SK-N-SH (cell line): ENCODE measurements at regions not wholly inside any gene's neighbourhood (a gene's known extent, or its start where the extent isn't known, plus 50 kb on each side); places are given as distances from the start of the nearest gene placed in this dataset.

Source experiments
- CTCF ChIA-PET: fragments of 300-600, 350-600 bp; formaldehyde crosslinking; extraction: SDS; loops from one replicate; lab custom pipeline; 2021; lab: Yijun Ruan, JAX
- POLR2A ChIA-PET: fragments of 350-600 bp; sonication (Branson Sonifier 250); formaldehyde crosslinking; extraction: SDS; loops from one replicate; lab custom pipeline; 2020; ENCODE audit warnings: antibody characterized with exemption, inconsistent platforms; lab: Yijun Ruan, JAX
- DNase-seq: peaks from one replicate; pipeline ENCODE4 v3.0.0; 2012
- H2AFZ ChIP-seq: fragments of 200-600 bp; sonication (generic); 2 replicates; pipeline ENCODE4 v1.8.1; 2016; ENCODE audit warnings: antibody characterized with exemption, mild to moderate bottlenecking, low read depth
- H3F3A ChIP-seq: fragments of 200-600 bp; sonication (generic); replicated peaks from 2 replicates; pipeline ENCODE3; 2016; ENCODE audit warnings: antibody characterized with exemption, mild to moderate bottlenecking; ENCODE audit not compliant: insufficient read depth
- H3K27ac ChIP-seq, 2 experiments: fragments of 200-500 bp in 1 of 2; fragments of 200-600 bp in 1 of 2; sonication (Bioruptor generic) in 1 of 2; sonication (generic), shearing (Covaris generic) in 1 of 2; 2 replicates each; pipeline versions ENCODE4 v1.5.1 to v1.6.1; 2014 to 2016; ENCODE audit warnings: low read depth in 2 of 2, inconsistent platforms in 1 of 2, low read length in 1 of 2, mild to moderate bottlenecking in 1 of 2, mixed read lengths in 1 of 2
- H3K27me3 ChIP-seq: fragments of 200-600 bp; sonication (generic), shearing (Covaris generic); 2 replicates; pipeline ENCODE4 v1.6.1; 2016; ENCODE audit warnings: mixed run types; ENCODE audit not compliant: insufficient read depth
- H3K36me3 ChIP-seq, 2 experiments: fragments of 200-500 bp in 1 of 2; fragments of 200-600 bp in 1 of 2; sonication (Bioruptor generic) in 1 of 2; sonication (generic) in 1 of 2; replicated peaks in 1 of 2; 2 replicates each; pipeline versions ENCODE3 to v1.5.1; 2014 to 2016; ENCODE audit warnings: low read length in 1 of 2, mild to moderate bottlenecking in 1 of 2; ENCODE audit not compliant: insufficient read depth in 2 of 2, control insufficient read depth in 1 of 2
- H3K4me1 ChIP-seq, 2 experiments: fragments of 200-500 bp in 1 of 2; fragments of 200-600 bp in 1 of 2; sonication (Bioruptor generic) in 1 of 2; sonication (generic), shearing (Covaris generic) in 1 of 2; 2 replicates each; pipeline versions ENCODE4 v1.5.1 to v1.6.1; 2014 to 2016; ENCODE audit warnings: low read depth in 1 of 2, low read length in 1 of 2, mixed run types in 1 of 2; ENCODE audit not compliant: insufficient read depth in 2 of 2, control insufficient read depth in 1 of 2
- H3K4me2 ChIP-seq: fragments of 200-600 bp; sonication (generic), shearing (Covaris generic); 2 replicates; pipeline ENCODE4 v1.6.1; 2017; ENCODE audit warnings: mixed run types
- H3K4me3 ChIP-seq, 2 experiments: fragments of 200-500 bp in 1 of 2; fragments of 200-600 bp in 1 of 2; sonication (Bioruptor generic) in 1 of 2; sonication (generic), shearing (Covaris generic) in 1 of 2; 2 replicates each; pipeline versions ENCODE4 v1.5.1 to v1.8.1; 2014 to 2016; ENCODE audit warnings: low read depth in 2 of 2, inconsistent platforms in 1 of 2, low read length in 1 of 2, mild to moderate bottlenecking in 1 of 2, mixed read lengths in 1 of 2, moderate library complexity in 1 of 2
- H3K79me2 ChIP-seq: fragments of 200-600 bp; sonication (generic); 2 replicates; pipeline ENCODE4 v1.8.1; 2017; ENCODE audit warnings: mild to moderate bottlenecking; ENCODE audit not compliant: insufficient read depth
- H3K9ac ChIP-seq: fragments of 200-600 bp; sonication (generic); 2 replicates; pipeline ENCODE4 v1.6.1; 2017; ENCODE audit warnings: mixed run types
- H3K9me2 ChIP-seq: fragments of 200-600 bp; sonication (generic); 2 replicates; pipeline ENCODE4 v1.6.1; 2017; ENCODE audit warnings: mixed run types
- H3K9me3 ChIP-seq: fragments of 200-600 bp; sonication (generic); 2 replicates; pipeline ENCODE4 v1.6.1; 2017; ENCODE audit warnings: mixed run types, mild to moderate bottlenecking, moderate library complexity
- H4K20me1 ChIP-seq: fragments of 200-600 bp; sonication (generic); 2 replicates; pipeline ENCODE4 v1.6.1; 2017; ENCODE audit warnings: mild to moderate bottlenecking, mixed run types; ENCODE audit not compliant: insufficient read depth
- CHD2 ChIP-seq: fragments of 150-350 bp; IDR thresholded peaks from 2 replicates; pipeline ENCODE4 v1.6.1; 2018; ENCODE audit warnings: low read length; ENCODE audit not compliant: partially characterized antibody
- EP300 ChIP-seq, 2 experiments: IDR thresholded peaks; 2 replicates each; pipeline versions ENCODE4 v1.4.0 to v1.6.1; 2012; ENCODE audit warnings: borderline replicate concordance in 1 of 2, low read depth in 1 of 2, low read length in 1 of 2
- FOXJ3 ChIP-seq: sonication (generic); formaldehyde crosslinking; IDR thresholded peaks from 2 replicates; pipeline ENCODE4 v1.5.1; 2020; ENCODE audit warnings: mild to moderate bottlenecking, missing genetic modification reagents
- FOXM1 ChIP-seq: IDR thresholded peaks from 2 replicates; pipeline ENCODE4 v1.4.0; 2012; ENCODE audit warnings: low read depth, mild to moderate bottlenecking
- JUND ChIP-seq: IDR thresholded peaks from 2 replicates; pipeline ENCODE4 v1.4.0; 2012
- MXI1 ChIP-seq: IDR thresholded peaks from 2 replicates; pipeline ENCODE4 v1.6.1; 2012; ENCODE audit warnings: mild to moderate bottlenecking, low read depth, low read length, improper control_type of control experiment
- NFIC ChIP-seq: IDR thresholded peaks from 2 replicates; pipeline ENCODE4 v1.4.0; 2012; ENCODE audit warnings: borderline replicate concordance
- POLR2AphosphoS5 ChIP-seq: IDR thresholded peaks from 2 replicates; pipeline ENCODE4 v1.6.1; 2012; ENCODE audit warnings: low read depth, low read length
- RAD21 ChIP-seq: IDR thresholded peaks from 2 replicates; pipeline ENCODE4 v1.6.1; 2012; ENCODE audit warnings: mild to moderate bottlenecking, low read length
- RXRA ChIP-seq: IDR thresholded peaks from 2 replicates; pipeline ENCODE4 v1.4.0; 2012; ENCODE audit warnings: low read depth, mild to moderate bottlenecking, borderline replicate concordance
- SMC3 ChIP-seq: IDR thresholded peaks from 2 replicates; pipeline ENCODE4 v1.6.1; 2012; ENCODE audit warnings: low read depth, low read length, improper control_type of control experiment
- TAF1 ChIP-seq: IDR thresholded peaks from 2 replicates; pipeline ENCODE4 v1.6.1; 2012; ENCODE audit warnings: low read depth, mild to moderate bottlenecking, low read length, moderate library complexity, borderline replicate concordance
- TEAD4 ChIP-seq: IDR thresholded peaks from 2 replicates; pipeline ENCODE4 v1.4.0; 2012; ENCODE audit warnings: mild to moderate bottlenecking, borderline replicate concordance; ENCODE audit not compliant: insufficient read depth
- YY1 ChIP-seq: IDR thresholded peaks from 2 replicates; pipeline ENCODE4 v1.4.0; 2012; ENCODE audit warnings: low read depth, mild to moderate bottlenecking
- WGBS: methylation state at CpG from one replicate; pipeline ENCODE4 v1.1.6; 2017; ENCODE audit warnings: low lambda C conversion rate; 5-methylcytosine and 5-hydroxymethylcytosine counted together
- TF ChIP-seq, protein P1 (sequence below): IDR thresholded peaks from 2 replicates; pipeline ENCODE4 v1.6.1; 2012; ENCODE audit warnings: mild to moderate bottlenecking, low read depth, low read length, moderate library complexity
- TF ChIP-seq, protein P2 (sequence below): fragments of 200-600 bp; sonication (generic); IDR thresholded peaks from 2 replicates; pipeline ENCODE4 v1.6.1; 2017; ENCODE audit warnings: antibody characterized with exemption, mild to moderate bottlenecking, moderate library complexity
- TF ChIP-seq, protein P3 (sequence below): IDR thresholded peaks from 2 replicates; pipeline ENCODE4 v1.4.0; 2012; ENCODE audit warnings: low read depth

DNA sequence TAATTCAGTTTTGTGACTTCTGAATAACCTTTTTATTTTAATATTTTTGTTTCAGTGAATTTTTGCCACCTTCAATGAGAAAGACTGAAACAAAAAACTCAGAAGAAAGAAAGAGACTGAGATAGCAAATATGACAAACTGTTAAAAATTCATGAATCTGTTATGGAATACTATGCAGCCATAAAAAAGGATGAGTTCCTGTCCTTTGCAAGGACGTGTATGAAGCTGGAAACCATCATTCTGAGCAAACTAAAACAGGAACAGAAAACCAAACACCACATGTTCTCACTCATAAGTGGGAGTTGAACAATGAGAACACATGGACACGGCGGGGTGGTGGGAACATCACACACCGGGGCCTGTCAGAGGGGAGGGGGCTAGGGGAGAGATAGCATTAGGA lies 193.4 kb upstream of the FGGY start:
- no peak for TF ChIP-seq TAF1
- TF ChIP-seq NFIC, result no peak
- TF ChIP-seq, protein P1, sequence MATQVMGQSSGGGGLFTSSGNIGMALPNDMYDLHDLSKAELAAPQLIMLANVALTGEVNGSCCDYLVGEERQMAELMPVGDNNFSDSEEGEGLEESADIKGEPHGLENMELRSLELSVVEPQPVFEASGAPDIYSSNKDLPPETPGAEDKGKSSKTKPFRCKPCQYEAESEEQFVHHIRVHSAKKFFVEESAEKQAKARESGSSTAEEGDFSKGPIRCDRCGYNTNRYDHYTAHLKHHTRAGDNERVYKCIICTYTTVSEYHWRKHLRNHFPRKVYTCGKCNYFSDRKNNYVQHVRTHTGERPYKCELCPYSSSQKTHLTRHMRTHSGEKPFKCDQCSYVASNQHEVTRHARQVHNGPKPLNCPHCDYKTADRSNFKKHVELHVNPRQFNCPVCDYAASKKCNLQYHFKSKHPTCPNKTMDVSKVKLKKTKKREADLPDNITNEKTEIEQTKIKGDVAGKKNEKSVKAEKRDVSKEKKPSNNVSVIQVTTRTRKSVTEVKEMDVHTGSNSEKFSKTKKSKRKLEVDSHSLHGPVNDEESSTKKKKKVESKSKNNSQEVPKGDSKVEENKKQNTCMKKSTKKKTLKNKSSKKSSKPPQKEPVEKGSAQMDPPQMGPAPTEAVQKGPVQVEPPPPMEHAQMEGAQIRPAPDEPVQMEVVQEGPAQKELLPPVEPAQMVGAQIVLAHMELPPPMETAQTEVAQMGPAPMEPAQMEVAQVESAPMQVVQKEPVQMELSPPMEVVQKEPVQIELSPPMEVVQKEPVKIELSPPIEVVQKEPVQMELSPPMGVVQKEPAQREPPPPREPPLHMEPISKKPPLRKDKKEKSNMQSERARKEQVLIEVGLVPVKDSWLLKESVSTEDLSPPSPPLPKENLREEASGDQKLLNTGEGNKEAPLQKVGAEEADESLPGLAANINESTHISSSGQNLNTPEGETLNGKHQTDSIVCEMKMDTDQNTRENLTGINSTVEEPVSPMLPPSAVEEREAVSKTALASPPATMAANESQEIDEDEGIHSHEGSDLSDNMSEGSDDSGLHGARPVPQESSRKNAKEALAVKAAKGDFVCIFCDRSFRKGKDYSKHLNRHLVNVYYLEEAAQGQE, result no peak
- TF ChIP-seq MXI1, result no peak
- no peak for TF ChIP-seq JUND
- TF ChIP-seq SMC3, result no peak
- no peak for TF ChIP-seq POLR2AphosphoS5
- no peak for TF ChIP-seq EP300 (IDR thresholded peaks at IDR 0.05; ENCODE audit: borderline replicate concordance in 1 of 2, low read depth in 1 of 2, low read length in 1 of 2)
- TF ChIP-seq CHD2, result no peak
- TF ChIP-seq YY1, result no peak
- no peak for TF ChIP-seq RAD21
- TF ChIP-seq, protein P2, sequence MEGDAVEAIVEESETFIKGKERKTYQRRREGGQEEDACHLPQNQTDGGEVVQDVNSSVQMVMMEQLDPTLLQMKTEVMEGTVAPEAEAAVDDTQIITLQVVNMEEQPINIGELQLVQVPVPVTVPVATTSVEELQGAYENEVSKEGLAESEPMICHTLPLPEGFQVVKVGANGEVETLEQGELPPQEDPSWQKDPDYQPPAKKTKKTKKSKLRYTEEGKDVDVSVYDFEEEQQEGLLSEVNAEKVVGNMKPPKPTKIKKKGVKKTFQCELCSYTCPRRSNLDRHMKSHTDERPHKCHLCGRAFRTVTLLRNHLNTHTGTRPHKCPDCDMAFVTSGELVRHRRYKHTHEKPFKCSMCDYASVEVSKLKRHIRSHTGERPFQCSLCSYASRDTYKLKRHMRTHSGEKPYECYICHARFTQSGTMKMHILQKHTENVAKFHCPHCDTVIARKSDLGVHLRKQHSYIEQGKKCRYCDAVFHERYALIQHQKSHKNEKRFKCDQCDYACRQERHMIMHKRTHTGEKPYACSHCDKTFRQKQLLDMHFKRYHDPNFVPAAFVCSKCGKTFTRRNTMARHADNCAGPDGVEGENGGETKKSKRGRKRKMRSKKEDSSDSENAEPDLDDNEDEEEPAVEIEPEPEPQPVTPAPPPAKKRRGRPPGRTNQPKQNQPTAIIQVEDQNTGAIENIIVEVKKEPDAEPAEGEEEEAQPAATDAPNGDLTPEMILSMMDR, result no peak
- TF ChIP-seq RXRA, result no peak
- no peak for TF ChIP-seq FOXM1
- TF ChIP-seq FOXJ3 (CRISPR knock-in tag), result no peak
- TF ChIP-seq TEAD4, result no peak
- TF ChIP-seq, protein P3, sequence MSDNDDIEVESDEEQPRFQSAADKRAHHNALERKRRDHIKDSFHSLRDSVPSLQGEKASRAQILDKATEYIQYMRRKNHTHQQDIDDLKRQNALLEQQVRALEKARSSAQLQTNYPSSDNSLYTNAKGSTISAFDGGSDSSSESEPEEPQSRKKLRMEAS, result no peak
- 81% methylated on average over 4 of the region's 4 CpGs for whole genome bisulfite sequencing
- Histone ChIP-seq H3K9me2 (no peaks in the 10 kb centered on the region), H3K36me3 (no peaks in the 10 kb centered on the region), H3F3A (peaks cover 16% of the 10 kb centered on the region), H3K4me2 (no peak overlapping the region), H2AFZ (no peak overlapping the region), H3K4me1 (no peaks in the 10 kb centered on the region), H3K79me2 (no peaks in the 10 kb centered on the region), H3K4me3 (no peak overlapping the region), H3K9me3 (peaks cover 13% of the 10 kb centered on the region), H4K20me1 (no peaks in the 10 kb centered on the region), H3K9ac (no peak overlapping the region), H3K27me3 (no peaks in the 10 kb centered on the region), H3K27ac (no peak overlapping the region)
- ChIA-PET POLR2A (no interaction called here), CTCF (no interaction called here)
- DNase-seq, result no peak
